CD8-positive, alpha-beta memory T cell (primary cell): ENCODE measurements at regions not wholly inside any gene's neighbourhood (a gene's known extent, or its start where the extent isn't known, plus 50 kb on each side); places are given as distances from the start of the nearest gene placed in this dataset.

Source experiments
- CTCF ChIA-PET: fragments of 350-600 bp; sonication (Branson Sonifier 250); formaldehyde crosslinking; loops from one replicate; lab custom pipeline; 2021; ENCODE audit warnings: antibody characterized with exemption; lab: Charles Lee
- POLR2A ChIA-PET: fragments of 350-600 bp; sonication (Branson Sonifier 250); formaldehyde crosslinking; loops from one replicate; lab custom pipeline; 2021; ENCODE audit warnings: antibody characterized with exemption; lab: Charles Lee
- DNase-seq, 5 donors: peaks; one replicate each; pipeline versions ENCODE4 v3.0.0 to v3.0.0-alpha.2; 2020 to 2022; ENCODE audit warnings: mixed read lengths in 1 of 5
- H3K27ac ChIP-seq: one replicate; pipeline ENCODE4 v1.7.0; 2013; ENCODE audit warnings: low read depth, mild to moderate bottlenecking, low read length, moderate library complexity
- H3K27me3 ChIP-seq: 2 replicates; pipeline ENCODE4 v1.7.0; 2013; ENCODE audit warnings: low read length, mild to moderate bottlenecking; ENCODE audit not compliant: insufficient read depth, poor library complexity, severe bottlenecking
- H3K36me3 ChIP-seq: 2 replicates; pipeline ENCODE4 v1.7.0; 2013; ENCODE audit warnings: mild to moderate bottlenecking, low read length, moderate library complexity; ENCODE audit not compliant: insufficient read depth
- H3K4me1 ChIP-seq: 2 replicates; pipeline ENCODE4 v1.7.0; 2013; ENCODE audit warnings: mild to moderate bottlenecking, low read length, moderate library complexity; ENCODE audit not compliant: insufficient read depth
- H3K4me3 ChIP-seq: 2 replicates; pipeline ENCODE4 v1.7.0; 2013; ENCODE audit warnings: mild to moderate bottlenecking, low read length
- H3K9me3 ChIP-seq: 2 replicates; pipeline ENCODE4 v1.7.0; 2013; ENCODE audit warnings: mild to moderate bottlenecking, low read length
- H3K27ac Mint-ChIP-seq, 8 donors: one replicate each; pipeline ENCODE4 v1.8.0; 2020 to 2021; ENCODE audit warnings: mixed read lengths in 8 of 8, mild to moderate bottlenecking in 6 of 8, inconsistent platforms in 3 of 8, moderate library complexity in 3 of 8
- H3K27me3 Mint-ChIP-seq, 2 donors: one replicate each; pipeline ENCODE4 v1.8.0; 2020 to 2021; ENCODE audit warnings: mixed read lengths in 2 of 2, mild to moderate bottlenecking in 1 of 2, moderate library complexity in 1 of 2
- H3K36me3 Mint-ChIP-seq, 3 donors: one replicate each; pipeline ENCODE4 v1.8.0; 2020 to 2021; ENCODE audit warnings: mixed read lengths in 3 of 3, inconsistent platforms in 1 of 3, mild to moderate bottlenecking in 1 of 3
- H3K4me1 Mint-ChIP-seq, 3 donors: one replicate each; pipeline ENCODE4 v1.8.0; 2020 to 2021; ENCODE audit warnings: mixed read lengths in 3 of 3, inconsistent platforms in 1 of 3, mild to moderate bottlenecking in 1 of 3
- H3K4me3 Mint-ChIP-seq, 7 donors: one replicate each; pipeline ENCODE4 v1.8.0; 2020 to 2021; ENCODE audit warnings: mixed read lengths in 7 of 7, mild to moderate bottlenecking in 6 of 7, moderate library complexity in 4 of 7, inconsistent platforms in 2 of 7
- H3K9me3 Mint-ChIP-seq, 5 donors: one replicate each; pipeline ENCODE4 v1.8.0; 2020 to 2022; ENCODE audit warnings: mixed read lengths in 5 of 5, mild to moderate bottlenecking in 3 of 5, moderate library complexity in 2 of 5, inconsistent platforms in 1 of 5

DNA sequence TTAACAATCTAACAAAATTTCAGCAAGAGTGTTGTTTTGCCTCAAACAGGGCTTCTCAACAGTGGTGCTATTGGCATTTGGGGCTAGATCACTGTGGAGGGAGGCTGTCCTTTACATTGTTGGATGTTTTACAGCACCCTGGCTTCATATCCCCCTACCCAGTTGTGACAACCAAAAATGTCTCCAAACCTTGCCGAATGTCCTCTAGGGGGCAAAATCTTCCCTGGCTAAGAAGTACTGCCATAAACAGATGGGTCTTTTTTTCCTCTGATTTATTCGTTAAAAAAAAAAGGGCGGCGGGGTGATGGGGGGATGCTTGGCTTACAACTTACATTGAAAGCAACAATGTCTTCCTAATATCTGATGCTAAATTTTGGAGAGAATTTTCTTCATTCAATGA, 207.6 kb upstream of the CCDC150 start:
- no peaks in the 10 kb centered on the region for H3K9me3 Mint-ChIP-seq
- no peak for DNase-seq
- H3K4me3 Mint-ChIP-seq, result no peak overlapping the region
- no peak overlapping the region for H3K27ac Mint-ChIP-seq
- H3K4me1 Mint-ChIP-seq, result peaks cover 0 to 7% (median 0%) of the 10 kb centered on the region in 3 donors
- H3K27ac ChIP-seq, result no peak overlapping the region
- ChIA-PET POLR2A (no interaction called here), CTCF (no interaction called here)
- no peaks in the 10 kb centered on the region for H3K36me3 ChIP-seq
- H3K36me3 Mint-ChIP-seq, result no peaks in the 10 kb centered on the region
- no peak overlapping the region for H3K4me3 ChIP-seq
- peaks cover 4 to 33% of the 10 kb centered on the region in 2 donors for H3K27me3 Mint-ChIP-seq
- no peaks in the 10 kb centered on the region for H3K9me3 ChIP-seq
- no peaks in the 10 kb centered on the region for H3K27me3 ChIP-seq
- H3K4me1 ChIP-seq, result no peaks in the 10 kb centered on the region

DNA sequence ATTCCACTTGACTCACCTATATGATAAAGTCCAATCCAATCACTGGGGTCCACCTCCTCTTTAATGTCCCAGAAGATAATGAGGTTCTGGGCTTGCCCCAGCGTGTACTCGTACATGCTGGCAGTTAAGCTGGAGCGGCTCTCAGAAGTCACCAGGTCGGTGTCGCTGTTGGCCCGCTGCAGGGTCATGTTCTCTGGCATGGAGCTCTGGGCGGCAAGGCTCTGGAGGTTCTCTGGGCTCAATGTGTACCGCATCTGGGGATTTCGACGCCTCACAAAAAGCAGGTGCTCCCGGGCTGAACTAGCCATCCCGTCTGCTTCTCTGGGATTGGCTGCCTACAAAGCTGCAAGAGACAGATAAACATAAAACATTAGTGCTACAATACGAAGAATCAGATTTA, 206.4 kb upstream of the CCDC150 start:
- peaks cover 7 to 30% of the 10 kb centered on the region in 2 donors for H3K27me3 Mint-ChIP-seq
- Histone ChIP-seq H3K4me1 (no peaks in the 10 kb centered on the region), H3K9me3 (no peaks in the 10 kb centered on the region), H3K36me3 (no peaks in the 10 kb centered on the region), H3K27ac (no peak overlapping the region), H3K4me3 (no peak overlapping the region), H3K27me3 (no peaks in the 10 kb centered on the region)
- H3K4me1 Mint-ChIP-seq, result peaks cover 0 to 5% (median 0%) of the 10 kb centered on the region in 3 donors
- H3K36me3 Mint-ChIP-seq, result no peaks in the 10 kb centered on the region
- CTCF ChIA-PET, result interaction anchor here (1.0 kb wide), 1 partner anchor 9 kb away, joined by 3 read pairs; no protein-coding TSS in a partner anchor
- H3K9me3 Mint-ChIP-seq, result no peaks in the 10 kb centered on the region
- POLR2A ChIA-PET, result no interaction called here
- no peak overlapping the region for H3K27ac Mint-ChIP-seq
- no peak overlapping the region for H3K4me3 Mint-ChIP-seq
- no peak for DNase-seq

DNA sequence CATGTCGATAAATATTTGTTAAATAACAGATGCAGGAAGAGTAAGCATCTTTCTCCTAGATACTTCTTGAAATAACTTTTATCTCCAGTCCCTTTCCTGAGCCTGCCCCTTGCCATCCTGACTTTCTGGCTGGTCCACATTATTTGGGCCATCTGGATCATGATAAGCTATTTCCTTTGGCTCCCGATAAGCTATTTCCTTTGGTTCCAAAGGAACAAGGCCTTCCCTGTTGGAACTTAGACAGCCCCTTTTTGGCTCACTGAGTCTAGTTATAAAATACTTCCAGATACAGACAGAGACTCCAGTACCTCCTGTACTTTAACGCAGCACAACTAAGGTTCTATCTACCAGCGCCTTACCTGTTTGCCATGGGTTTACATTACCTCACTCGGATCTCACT, 205.3 kb upstream of the CCDC150 start:
- H3K27me3 Mint-ChIP-seq, result peaks cover 7 to 23% of the 10 kb centered on the region in 2 donors
- H3K27ac Mint-ChIP-seq, result no peak overlapping the region
- Histone ChIP-seq H3K4me1 (no peaks in the 10 kb centered on the region), H3K27ac (no peak overlapping the region), H3K9me3 (no peaks in the 10 kb centered on the region), H3K27me3 (no peaks in the 10 kb centered on the region), H3K4me3 (no peak overlapping the region), H3K36me3 (no peaks in the 10 kb centered on the region)
- no peaks in the 10 kb centered on the region for H3K9me3 Mint-ChIP-seq
- ChIA-PET POLR2A (no interaction called here), CTCF (no interaction called here)
- no peak overlapping the region for H3K4me3 Mint-ChIP-seq
- no peak for DNase-seq
- no peaks in the 10 kb centered on the region for H3K36me3 Mint-ChIP-seq
- no peaks in the 10 kb centered on the region for H3K4me1 Mint-ChIP-seq

DNA sequence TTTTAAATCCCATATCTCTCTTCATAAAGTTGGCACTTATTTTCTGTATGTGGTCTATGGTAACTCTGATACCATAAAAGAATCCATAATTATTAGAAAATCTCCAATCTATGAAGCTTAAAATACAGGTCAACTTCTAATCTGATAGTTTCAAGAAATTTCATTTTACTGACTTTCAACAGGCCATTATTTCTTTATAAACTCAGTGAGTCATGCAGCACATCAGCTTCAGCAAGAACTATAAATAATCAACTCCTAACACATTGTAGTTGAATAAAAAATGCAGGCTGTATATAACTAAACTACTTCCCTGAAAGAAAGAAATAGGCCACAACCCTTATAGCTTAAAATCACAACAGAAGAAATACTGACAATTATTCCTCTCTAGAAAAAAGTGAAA, 204.3 kb upstream of the CCDC150 start:
- no peak for DNase-seq
- H3K27ac Mint-ChIP-seq, result no peak overlapping the region
- no peaks in the 10 kb centered on the region for H3K9me3 Mint-ChIP-seq
- Histone ChIP-seq H3K27ac (no peak overlapping the region), H3K4me3 (no peak overlapping the region), H3K27me3 (no peaks in the 10 kb centered on the region), H3K4me1 (no peaks in the 10 kb centered on the region), H3K36me3 (no peaks in the 10 kb centered on the region), H3K9me3 (no peaks in the 10 kb centered on the region)
- no peak overlapping the region for H3K4me3 Mint-ChIP-seq
- H3K36me3 Mint-ChIP-seq, result no peaks in the 10 kb centered on the region
- H3K27me3 Mint-ChIP-seq, result peaks cover 3 to 24% of the 10 kb centered on the region in 2 donors
- ChIA-PET POLR2A (interaction anchor here (0.5 kb wide), 1 partner anchor 34 kb away, joined by 4 read pairs; no protein-coding TSS in a partner anchor), CTCF (interaction anchor here (1.1 kb wide), 1 partner anchor 356 kb away, joined by 3 read pairs; no protein-coding TSS in a partner anchor)
- H3K4me1 Mint-ChIP-seq, result no peaks in the 10 kb centered on the region

DNA sequence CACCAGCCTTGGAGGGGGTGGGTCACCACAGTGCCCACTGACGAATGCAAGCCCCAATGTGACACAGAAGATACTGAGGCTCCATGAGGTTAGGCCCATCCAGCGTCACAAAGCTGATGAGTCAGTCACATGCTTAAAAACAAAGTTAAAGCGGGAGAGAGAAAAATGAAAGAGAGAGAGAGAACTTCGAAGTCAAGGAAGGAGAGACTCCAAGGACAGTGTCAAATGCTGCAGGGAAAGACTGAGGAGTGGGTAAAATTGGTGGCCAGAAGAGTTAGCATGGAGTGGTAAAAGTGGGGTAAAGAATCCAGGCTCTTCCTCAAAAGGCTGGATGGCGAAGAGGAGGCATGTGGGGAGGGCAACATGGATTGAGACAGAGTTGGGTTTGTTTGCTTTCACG, 201.9 kb upstream of the CCDC150 start:
- peaks cover 3 to 14% of the 10 kb centered on the region in 2 donors for H3K27me3 Mint-ChIP-seq
- no peaks in the 10 kb centered on the region for H3K9me3 Mint-ChIP-seq
- H3K36me3 Mint-ChIP-seq, result no peaks in the 10 kb centered on the region
- H3K27ac ChIP-seq, result no peak overlapping the region
- no peaks in the 10 kb centered on the region for H3K36me3 ChIP-seq
- ChIA-PET CTCF (no interaction called here), POLR2A (no interaction called here)
- no peak for DNase-seq
- H3K4me1 Mint-ChIP-seq, result no peaks in the 10 kb centered on the region
- no peak overlapping the region for H3K4me3 Mint-ChIP-seq
- H3K27ac Mint-ChIP-seq, result no peak overlapping the region
- H3K9me3 ChIP-seq, result no peaks in the 10 kb centered on the region
- H3K4me3 ChIP-seq, result no peak overlapping the region
- no peaks in the 10 kb centered on the region for H3K4me1 ChIP-seq
- H3K27me3 ChIP-seq, result no peaks in the 10 kb centered on the region

DNA sequence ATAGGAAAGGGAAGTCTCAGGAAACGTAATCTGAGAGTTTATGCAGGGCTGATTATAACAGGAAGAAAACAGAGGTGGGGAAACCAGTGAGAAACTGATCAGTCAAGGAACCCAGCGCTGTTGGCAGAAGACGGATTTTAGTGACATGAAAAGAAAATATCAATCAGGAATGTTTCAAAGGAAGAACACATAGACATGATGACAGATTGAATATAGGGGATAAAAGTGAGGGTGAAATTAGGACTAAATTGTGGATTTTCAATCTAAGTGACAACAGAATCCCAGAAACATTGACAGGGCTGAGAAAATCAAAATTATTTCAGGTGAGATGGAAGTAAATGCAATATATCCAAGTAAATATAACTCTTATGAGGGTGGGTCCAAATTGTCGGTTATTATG, 199.8 kb upstream of the CCDC150 start:
- H3K4me1 ChIP-seq, result no peaks in the 10 kb centered on the region
- H3K9me3 ChIP-seq, result no peaks in the 10 kb centered on the region
- ChIA-PET CTCF (no interaction called here), POLR2A (no interaction called here)
- Mint-ChIP-seq H3K36me3 (no peaks in the 10 kb centered on the region), H3K27ac (no peak overlapping the region), H3K27me3 (peaks cover 3 to 6% of the 10 kb centered on the region in 2 donors), H3K4me3 (no peak overlapping the region), H3K9me3 (no peaks in the 10 kb centered on the region), H3K4me1 (no peaks in the 10 kb centered on the region)
- no peak for DNase-seq
- H3K36me3 ChIP-seq, result no peaks in the 10 kb centered on the region
- no peak overlapping the region for H3K4me3 ChIP-seq
- no peak overlapping the region for H3K27ac ChIP-seq
- no peaks in the 10 kb centered on the region for H3K27me3 ChIP-seq

DNA sequence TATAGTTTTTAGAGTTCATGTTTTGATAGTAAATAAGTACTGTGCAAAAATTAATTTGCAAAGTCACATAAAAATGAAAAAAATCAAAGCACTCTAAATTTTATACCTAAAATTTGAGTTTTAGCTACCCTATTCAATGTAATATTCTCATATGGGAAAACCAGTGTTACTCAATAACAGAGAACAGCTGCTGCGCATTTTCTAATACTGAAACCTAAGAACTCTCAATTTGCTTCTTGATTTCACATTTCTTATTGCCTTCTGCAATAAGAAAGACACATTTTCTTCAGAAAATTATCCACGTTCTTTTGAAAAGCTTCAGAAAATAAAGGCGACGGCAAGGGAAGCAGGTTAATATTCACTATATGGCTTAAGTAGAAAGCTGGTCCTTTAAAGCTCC, 199.1 kb upstream of the CCDC150 start:
- H3K4me3 Mint-ChIP-seq, result no peak overlapping the region
- H3K36me3 ChIP-seq, result no peaks in the 10 kb centered on the region
- no peak overlapping the region for H3K4me3 ChIP-seq
- no peaks in the 10 kb centered on the region for H3K9me3 Mint-ChIP-seq
- POLR2A ChIA-PET, result no interaction called here
- no peaks in the 10 kb centered on the region for H3K27me3 ChIP-seq
- DNase-seq, result no peak
- no peak overlapping the region for H3K27ac ChIP-seq
- peaks cover 3 to 5% of the 10 kb centered on the region in 2 donors for H3K27me3 Mint-ChIP-seq
- H3K4me1 Mint-ChIP-seq, result no peaks in the 10 kb centered on the region
- H3K4me1 ChIP-seq, result no peaks in the 10 kb centered on the region
- no peaks in the 10 kb centered on the region for H3K36me3 Mint-ChIP-seq
- H3K27ac Mint-ChIP-seq, result no peak overlapping the region
- H3K9me3 ChIP-seq, result no peaks in the 10 kb centered on the region
- CTCF ChIA-PET, result no interaction called here

DNA sequence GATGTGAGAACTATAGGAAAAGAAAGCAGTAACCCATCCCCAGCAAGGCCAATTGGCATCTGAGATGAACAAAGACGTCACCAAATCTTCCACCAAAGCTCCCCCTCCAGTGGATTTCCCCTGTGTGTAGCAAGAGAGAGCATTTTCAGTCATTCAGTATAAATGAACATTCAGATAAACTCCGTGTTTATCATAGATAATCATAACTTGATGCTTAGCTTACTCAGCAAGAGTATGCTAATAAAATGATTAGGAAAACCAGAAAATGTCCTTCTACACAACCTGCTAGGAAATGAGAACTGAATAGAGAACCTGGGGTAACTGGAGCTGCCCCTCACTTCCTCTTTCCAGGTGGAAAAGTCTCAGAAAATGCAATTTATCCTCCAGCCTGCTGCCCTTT, 198.0 kb upstream of the CCDC150 start:
- no peak overlapping the region for H3K27ac Mint-ChIP-seq
- peaks cover 3 to 11% of the 10 kb centered on the region in 2 donors for H3K27me3 Mint-ChIP-seq
- no peaks in the 10 kb centered on the region for H3K4me1 Mint-ChIP-seq
- Histone ChIP-seq H3K27ac (no peak overlapping the region), H3K4me3 (no peak overlapping the region), H3K36me3 (no peaks in the 10 kb centered on the region), H3K4me1 (no peaks in the 10 kb centered on the region), H3K27me3 (no peaks in the 10 kb centered on the region), H3K9me3 (no peaks in the 10 kb centered on the region)
- no peaks in the 10 kb centered on the region for H3K36me3 Mint-ChIP-seq
- H3K4me3 Mint-ChIP-seq, result no peak overlapping the region
- DNase-seq, result no peak
- CTCF ChIA-PET, result interaction anchor here (1.0 kb wide), 1 partner anchor 8 kb away, joined by 3 read pairs; no protein-coding TSS in a partner anchor
- peaks cover 0 to 4% (median 0%) of the 10 kb centered on the region in 5 donors for H3K9me3 Mint-ChIP-seq
- POLR2A ChIA-PET, result no interaction called here
